ENCODE measurements at regions not wholly inside any gene's neighbourhood (a gene's known extent, or its start where the extent isn't known, plus 50 kb on each side); places are given as distances from the start of the nearest gene placed in this dataset.
A peak's percentile ranks its signal among the peaks of the same experiment; 100 is the strongest.

- no peak overlapping the region for H3K27ac ChIP-seq (ENCODE audit: low read length)
- ATAC-seq: no peak
- intact Hi-C loops (cut with DNase I): no loop called here
Observed at GRCh38 chr2:64786343-64787018, 132.8 kb upstream of the SERTAD2 start.

GRCh38 chr2:64787019-64787365, 133.3 kb upstream of the SERTAD2 start:
- Histone ChIP-seq H3K4me3 (ENCODE audit: low read length) (no peak overlapping the region), H3K27ac (ENCODE audit: low read length) (no peak overlapping the region), H3K27me3 (ENCODE audit: control insufficient read depth, insufficient read depth) (no peaks in the 10 kb centered on the region), H3K4me1 (ENCODE audit: control insufficient read depth, insufficient read depth, low read length) (no peaks in the 10 kb centered on the region), H3K9me3 (ENCODE audit: control insufficient read depth, low read length) (no peaks in the 10 kb centered on the region)
- no peak for ATAC-seq
- no peak for DNase-seq
- intact Hi-C loops (cut with DNase I): no loop called here
- 94% methylated on average over 6 of the region's 6 CpGs for whole genome bisulfite sequencing

More at GRCh38 chr2:64786343-64787018, 132.8 kb upstream of the SERTAD2 start:
- Histone ChIP-seq H3K9me3 (ENCODE audit: control insufficient read depth, low read length) (no peaks in the 10 kb centered on the region), H3K4me1 (ENCODE audit: control insufficient read depth, insufficient read depth, low read length) (no peaks in the 10 kb centered on the region), H3K4me3 (ENCODE audit: low read length) (no peak overlapping the region), H3K27me3 (ENCODE audit: control insufficient read depth, insufficient read depth) (no peaks in the 10 kb centered on the region)
- DNase-seq: no peak

GRCh38 chr2:64787698-64788097, 134.0 kb upstream of the SERTAD2 start:
- no peaks in the 10 kb centered on the region for H3K27me3 ChIP-seq (ENCODE audit: control insufficient read depth, insufficient read depth)
- 69% methylated on average over 5 of the region's 5 CpGs for WGBS
- H3K4me3 ChIP-seq (ENCODE audit: low read length): no peak overlapping the region
- no peaks in the 10 kb centered on the region for H3K4me1 ChIP-seq (ENCODE audit: control insufficient read depth, insufficient read depth, low read length)
- no peak for DNase-seq
- intact Hi-C loops (cut with DNase I): no loop called here
- no peaks in the 10 kb centered on the region for H3K9me3 ChIP-seq (ENCODE audit: control insufficient read depth, low read length)
- H3K27ac ChIP-seq (ENCODE audit: low read length): no peak overlapping the region
- ATAC-seq: no peak

GRCh38 chr2:64789466-64790320, 136.0 kb upstream of the SERTAD2 start:
- no peak overlapping the region for H3K27ac ChIP-seq (ENCODE audit: low read length)
- intact Hi-C loops (cut with DNase I): no loop called here
- ATAC-seq: peak in 1 of 2 donors; percentile 40
- H3K27me3 ChIP-seq (ENCODE audit: control insufficient read depth, insufficient read depth): no peaks in the 10 kb centered on the region
- WGBS: 93% methylated on average over 9 of the region's 9 CpGs
- no peak overlapping the region for H3K4me3 ChIP-seq (ENCODE audit: low read length)
- DNase-seq: no peak
- no peaks in the 10 kb centered on the region for H3K4me1 ChIP-seq (ENCODE audit: control insufficient read depth, insufficient read depth, low read length)
- H3K9me3 ChIP-seq (ENCODE audit: control insufficient read depth, low read length): no peaks in the 10 kb centered on the region

GRCh38 chr2:64792300-64792699, 138.6 kb upstream of the SERTAD2 start:
- DNase-seq: no peak
- H3K4me1 ChIP-seq (ENCODE audit: control insufficient read depth, insufficient read depth, low read length): no peaks in the 10 kb centered on the region
- intact Hi-C loops (cut with DNase I): no loop called here
- no peak overlapping the region for H3K4me3 ChIP-seq (ENCODE audit: low read length)
- ATAC-seq: no peak
- 91% methylated on average over 1 of the region's 1 CpG for WGBS
- no peaks in the 10 kb centered on the region for H3K27me3 ChIP-seq (ENCODE audit: control insufficient read depth, insufficient read depth)
- no peaks in the 10 kb centered on the region for H3K9me3 ChIP-seq (ENCODE audit: control insufficient read depth, low read length)
- no peak overlapping the region for H3K27ac ChIP-seq (ENCODE audit: low read length)

GRCh38 chr2:64792995-64793639, 139.4 kb upstream of the SERTAD2 start:
- 53% methylated on average over 5 of the region's 5 CpGs for WGBS
- DNase-seq: no peak
- H3K27ac ChIP-seq (ENCODE audit: low read length): no peak overlapping the region

GRCh38 chr2:64793701-64794100, 140.0 kb upstream of the SERTAD2 start:
- no peak for DNase-seq
- intact Hi-C loops (cut with DNase I): no loop called here
- H3K9me3 ChIP-seq (ENCODE audit: control insufficient read depth, low read length): no peaks in the 10 kb centered on the region
- 75% methylated on average over 1 of the region's 1 CpG for WGBS
- no peak for ATAC-seq
- no peaks in the 10 kb centered on the region for H3K27me3 ChIP-seq (ENCODE audit: control insufficient read depth, insufficient read depth)
- H3K4me1 ChIP-seq (ENCODE audit: control insufficient read depth, insufficient read depth, low read length): no peaks in the 10 kb centered on the region
- H3K4me3 ChIP-seq (ENCODE audit: low read length): no peak overlapping the region
- H3K27ac ChIP-seq (ENCODE audit: low read length): no peak overlapping the region

More at GRCh38 chr2:64792995-64793639, 139.4 kb upstream of the SERTAD2 start:
- no peaks in the 10 kb centered on the region for H3K4me1 ChIP-seq (ENCODE audit: control insufficient read depth, insufficient read depth, low read length)
- no peak for ATAC-seq
- intact Hi-C loops (cut with DNase I): no loop called here
- H3K9me3 ChIP-seq (ENCODE audit: control insufficient read depth, low read length): no peaks in the 10 kb centered on the region
- no peak overlapping the region for H3K4me3 ChIP-seq (ENCODE audit: low read length)
- no peaks in the 10 kb centered on the region for H3K27me3 ChIP-seq (ENCODE audit: control insufficient read depth, insufficient read depth)

- Histone ChIP-seq H3K27me3 (ENCODE audit: control insufficient read depth, insufficient read depth) (no peaks in the 10 kb centered on the region), H3K4me1 (ENCODE audit: control insufficient read depth, insufficient read depth, low read length) (no peaks in the 10 kb centered on the region), H3K27ac (ENCODE audit: low read length) (no peak overlapping the region), H3K9me3 (ENCODE audit: control insufficient read depth, low read length) (no peaks in the 10 kb centered on the region), H3K4me3 (ENCODE audit: low read length) (no peak overlapping the region)
- ATAC-seq: no peak
- 89% methylated on average over 6 of the region's 6 CpGs for WGBS
- no peak for DNase-seq
- intact Hi-C loops (cut with DNase I): no loop called here
Observed at GRCh38 chr2:64794426-64794995, 140.8 kb upstream of the SERTAD2 start.

- ATAC-seq: peak in 1 of 2 donors; percentile 14
- intact Hi-C loops (cut with DNase I): no loop called here
- Histone ChIP-seq H3K9me3 (ENCODE audit: control insufficient read depth, low read length) (no peaks in the 10 kb centered on the region), H3K4me1 (ENCODE audit: control insufficient read depth, insufficient read depth, low read length) (no peaks in the 10 kb centered on the region), H3K27me3 (ENCODE audit: control insufficient read depth, insufficient read depth) (no peaks in the 10 kb centered on the region), H3K4me3 (ENCODE audit: low read length) (no peak overlapping the region), H3K27ac (ENCODE audit: low read length) (no peak overlapping the region)
- DNase-seq: no peak
- WGBS: 39% methylated on average over 6 of the region's 6 CpGs
Observed at GRCh38 chr2:64795024-64795592, 141.4 kb upstream of the SERTAD2 start.

GRCh38 chr2:64796926-64797325, 143.2 kb upstream of the SERTAD2 start:
- Histone ChIP-seq H3K4me1 (ENCODE audit: control insufficient read depth, insufficient read depth, low read length) (no peaks in the 10 kb centered on the region), H3K27me3 (ENCODE audit: control insufficient read depth, insufficient read depth) (no peaks in the 10 kb centered on the region), H3K27ac (ENCODE audit: low read length) (no peak overlapping the region), H3K9me3 (ENCODE audit: control insufficient read depth, low read length) (no peaks in the 10 kb centered on the region), H3K4me3 (ENCODE audit: low read length) (no peak overlapping the region)
- WGBS: 63% methylated on average over 6 of the region's 6 CpGs
- intact Hi-C loops (cut with DNase I): no loop called here
- DNase-seq (no peak), ATAC-seq (no peak)

Measured in right cardiac atrium (tissue), 5 donors.